D721Med (cell line): ENCODE measurements at regions not wholly inside any gene's neighbourhood (a gene's known extent, or its start where the extent isn't known, plus 50 kb on each side); places are given as distances from the start of the nearest gene placed in this dataset.

ENCODE experiments used
- DNase-seq: peaks from one replicate; pipeline ENCODE4 v3.0.0; 2011; ENCODE audit warnings: low spot score; ENCODE audit not compliant: insufficient read length
- FAIRE-seq: peaks from 2 replicates; lab custom pipeline; 2011; peaks lifted over from hg19 to GRCh38; lab: Jason Lieb, UNC
- CTCF ChIP-seq: IDR thresholded peaks from 2 replicates; pipeline ENCODE4 v1.5.1; 2012; ENCODE audit warnings: mild to moderate bottlenecking, control low read depth; ENCODE audit not compliant: insufficient read depth; ENCODE audit errors: missing control alignments

GRCh38 chr18:78625847-78626246, 353.8 kb upstream of the SALL3 start:
- TF ChIP-seq CTCF = no peak
- FAIRE-seq (no peak), DNase-seq (no peak)

GRCh38 chr18:78627551-78628346, 351.9 kb upstream of the SALL3 start:
- DNase-seq = no peak
- TF ChIP-seq CTCF = no peak
- FAIRE-seq = no peak

- no peak for TF ChIP-seq CTCF
- no peak for FAIRE-seq
- no peak for DNase-seq
Measured at GRCh38 chr18:78629426-78629825, 350.2 kb upstream of the SALL3 start.

- FAIRE-seq (no peak), DNase-seq (no peak)
- no peak for TF ChIP-seq CTCF
Measured at GRCh38 chr18:78630356-78630755, 349.3 kb upstream of the SALL3 start.

- no peak for TF ChIP-seq CTCF
- DNase-seq = no peak
- FAIRE-seq = no peak
Measured at GRCh38 chr18:78630981-78631510, 348.6 kb upstream of the SALL3 start.

GRCh38 chr18:78632111-78632541, 347.5 kb upstream of the SALL3 start:
- TF ChIP-seq CTCF = no peak
- FAIRE-seq (no peak), DNase-seq (no peak)
